ELR (cell line): ENCODE measurements at regions not wholly inside any gene's neighbourhood (a gene's known extent, or its start where the extent isn't known, plus 50 kb on each side); places are given as distances from the start of the nearest gene placed in this dataset.

Experiments
- DNase-seq: peaks from one replicate; pipeline ENCODE4 v3.0.0-alpha.2; 2015; ENCODE audit warnings: low read depth

GRCh38 chr4:26020083-26020668 is 106.2 kb downstream of the SMIM20 start:
- DNase-seq, result peak; percentile 52

DNA sequence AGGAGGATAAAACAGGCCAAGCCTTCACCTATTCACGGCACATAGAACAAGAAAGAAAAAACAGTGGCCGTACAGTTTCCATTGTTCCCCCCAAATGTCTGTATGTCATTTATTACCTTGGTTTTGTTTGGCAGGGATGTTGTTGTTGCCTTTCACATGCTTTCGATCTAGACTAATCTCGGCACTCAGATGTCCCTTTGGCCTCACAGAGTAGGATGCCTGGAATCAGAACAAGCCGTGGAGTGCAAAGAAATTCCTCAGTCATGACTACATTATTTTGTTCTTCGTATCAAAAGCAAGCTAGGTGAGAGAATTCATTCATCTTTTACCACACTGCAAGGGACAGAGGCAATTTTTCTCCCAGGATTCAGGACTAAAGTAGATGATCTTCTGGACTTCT is 106.9 kb downstream of the SMIM20 start:
- DNase-seq, result peak; percentile 47

DNA sequence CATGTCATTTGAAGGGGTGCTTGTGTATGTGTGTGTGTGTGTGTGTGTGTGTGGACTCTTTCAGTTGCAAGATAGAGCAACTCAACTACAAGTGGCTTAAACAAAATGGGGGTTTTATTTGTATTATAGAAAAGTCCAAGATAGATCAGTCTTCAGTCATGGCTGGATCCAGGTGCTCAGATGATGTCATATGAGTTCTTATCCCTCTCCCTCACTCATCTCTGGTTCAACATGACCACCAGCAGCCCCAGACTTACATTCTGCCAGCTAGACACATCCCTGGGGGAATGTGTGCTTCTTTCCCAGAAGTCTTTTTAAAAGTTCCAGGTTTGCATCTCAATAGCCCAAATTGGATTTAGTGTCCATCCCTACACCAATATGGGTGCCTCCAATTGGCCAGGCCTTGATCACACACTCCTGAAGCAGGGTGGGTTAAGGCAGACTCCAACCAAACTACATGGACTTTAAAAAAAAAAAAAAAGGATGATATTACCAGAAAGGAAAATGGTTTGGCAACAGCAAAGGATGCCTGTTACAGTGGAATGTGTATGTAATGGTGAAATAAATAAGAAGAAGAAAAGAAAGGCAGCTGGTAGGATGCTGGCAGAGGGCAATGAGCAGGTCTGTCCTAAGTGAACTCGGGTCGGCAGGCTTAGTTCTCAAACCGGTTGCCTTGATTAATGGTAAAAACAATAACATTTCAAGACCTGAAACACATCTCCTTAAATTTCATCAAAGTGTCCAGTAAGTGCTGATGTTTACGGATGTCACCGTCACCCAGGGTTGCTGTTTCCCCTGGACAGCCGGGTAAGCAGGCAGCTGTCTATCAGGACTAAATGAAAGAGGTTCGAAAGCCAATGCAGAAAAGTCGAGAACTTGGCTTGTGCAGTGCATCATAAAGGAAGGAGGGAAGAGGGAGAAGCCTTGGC is 107.7 kb downstream of the SMIM20 start:
- no peak for DNase-seq

DNA sequence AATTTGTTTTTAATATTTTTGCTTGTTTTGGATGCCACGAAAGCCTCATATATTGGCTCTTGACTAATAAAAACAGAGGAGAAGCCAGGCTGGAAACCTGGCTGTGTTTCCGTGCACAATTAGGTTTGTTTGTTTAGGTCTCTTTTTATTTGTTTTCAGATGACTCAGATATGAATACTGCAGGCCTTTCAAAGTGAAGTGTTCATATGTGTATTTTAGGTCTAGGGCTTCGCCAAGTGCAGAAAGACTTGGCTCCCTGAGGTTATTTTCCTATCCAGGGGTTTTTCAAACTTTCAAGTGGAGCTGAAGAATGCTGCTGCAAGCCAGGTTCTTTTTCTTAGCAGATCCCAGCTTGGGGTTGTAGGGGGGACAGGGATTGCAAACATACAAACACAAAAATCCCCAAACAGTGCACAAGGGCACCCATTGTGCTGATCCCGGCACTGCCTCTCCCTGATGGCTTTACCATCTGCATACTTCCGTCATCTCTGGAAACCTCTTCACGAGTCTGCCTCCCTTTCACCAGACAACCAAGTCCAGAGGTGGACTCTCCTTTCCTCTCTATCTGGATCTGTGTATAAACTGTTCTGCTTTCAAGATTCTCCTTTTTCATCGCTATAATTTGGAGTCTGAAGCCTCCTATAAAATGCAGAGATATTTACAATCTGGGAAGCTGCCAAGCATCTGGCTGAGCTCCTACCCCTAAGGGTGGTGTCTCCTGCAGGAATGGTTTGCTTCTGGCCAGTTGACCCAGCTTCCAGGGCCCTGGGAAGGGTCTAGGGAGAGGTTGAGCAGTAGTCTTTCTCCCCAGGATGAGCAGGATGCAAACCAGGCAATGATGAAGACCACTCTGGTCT is 108.6 kb downstream of the SMIM20 start:
- peak; percentile 56 for DNase-seq

- DNase-seq, result peak; percentile 24
Observed at GRCh38 chr4:26023203-26023972, 109.4 kb downstream of the SMIM20 start.

- DNase-seq, result no peak
Observed at GRCh38 chr4:26024079-26024478, 110.1 kb downstream of the SMIM20 start.

DNA sequence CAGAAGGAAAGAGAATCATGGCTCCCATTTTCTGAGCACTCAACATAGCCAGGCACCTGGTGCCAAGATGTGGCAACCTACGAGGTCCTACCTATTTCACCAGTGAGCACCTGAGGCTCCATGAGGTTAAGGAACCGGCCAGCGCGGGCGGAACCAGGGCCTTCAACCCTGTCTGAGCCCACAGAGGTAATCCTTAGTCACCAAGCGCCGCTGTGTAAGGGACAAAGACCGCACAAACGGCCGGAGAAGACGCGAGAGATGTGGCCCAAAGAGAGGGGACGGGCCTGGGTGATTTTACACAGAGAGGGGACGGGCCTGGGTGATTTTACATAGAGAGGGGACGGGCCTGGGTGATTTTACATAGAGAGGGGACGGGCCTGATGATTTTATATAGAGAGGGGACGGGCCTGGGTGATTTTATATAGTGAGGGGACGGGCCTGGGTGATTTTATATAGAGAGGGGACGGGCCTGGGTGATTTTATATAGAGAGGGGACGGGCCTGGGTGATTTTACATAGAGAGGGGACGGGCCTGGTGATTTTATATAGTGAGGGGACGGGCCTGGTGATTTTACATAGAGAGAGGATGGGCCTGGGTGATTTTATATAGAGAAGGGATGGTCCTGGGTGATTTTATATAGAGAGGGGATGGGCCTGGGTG is 114.2 kb downstream of the SMIM20 start:
- DNase-seq, result no peak

- DNase-seq, result peak; percentile 37
Observed at GRCh38 chr4:26028793-26029567, 115.0 kb downstream of the SMIM20 start.

GRCh38 chr4:26029568-26030131 is 115.6 kb downstream of the SMIM20 start:
- no peak for DNase-seq

DNA sequence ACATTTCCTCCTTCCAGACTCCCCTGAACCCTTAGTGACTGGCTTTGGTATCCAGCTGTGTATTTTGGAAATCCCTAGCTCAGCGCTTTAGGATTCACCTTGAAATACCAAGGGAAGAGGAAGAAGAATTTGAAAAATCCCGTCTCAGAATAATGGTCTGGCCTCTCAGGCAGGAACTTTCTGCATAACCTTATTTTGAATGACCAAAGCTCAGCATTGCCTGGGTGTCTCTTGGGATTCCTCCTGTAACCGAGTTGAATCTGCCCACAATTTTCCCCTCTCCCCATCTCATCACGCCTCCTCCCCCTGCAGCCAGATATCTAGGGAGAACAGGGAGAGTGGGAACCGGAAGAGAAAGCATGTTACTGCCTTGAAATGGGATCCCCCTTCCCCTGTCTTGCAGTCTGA is 116.2 kb downstream of the SMIM20 start:
- DNase-seq, result no peak

GRCh38 chr4:26030780-26031179 is 116.8 kb downstream of the SMIM20 start:
- no peak for DNase-seq

GRCh38 chr4:26031704-26032103 is 117.7 kb downstream of the SMIM20 start:
- no peak for DNase-seq

DNA sequence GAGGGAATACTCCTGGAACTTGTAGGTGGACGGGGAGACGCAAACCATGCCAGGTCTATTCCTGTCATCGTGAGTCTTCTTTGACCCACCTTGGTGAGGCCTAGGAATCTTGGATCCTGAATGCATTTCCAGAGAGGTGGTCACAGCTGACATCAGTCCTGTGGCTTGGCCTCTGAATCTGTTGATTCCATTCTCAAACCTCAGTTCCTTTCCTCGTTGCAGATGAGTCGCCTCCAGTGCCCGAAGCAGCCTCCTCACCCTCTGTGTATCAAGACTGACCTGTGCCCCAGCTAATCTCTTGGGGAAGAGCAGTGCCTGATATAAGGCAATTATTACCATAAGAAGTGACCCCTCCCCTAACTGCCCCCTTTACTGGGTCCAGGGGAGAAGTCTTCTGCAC is 118.1 kb downstream of the SMIM20 start:
- DNase-seq, result peak; percentile 72

GRCh38 chr4:26032630-26033317 is 118.8 kb downstream of the SMIM20 start:
- DNase-seq, result peak; percentile 57

DNA sequence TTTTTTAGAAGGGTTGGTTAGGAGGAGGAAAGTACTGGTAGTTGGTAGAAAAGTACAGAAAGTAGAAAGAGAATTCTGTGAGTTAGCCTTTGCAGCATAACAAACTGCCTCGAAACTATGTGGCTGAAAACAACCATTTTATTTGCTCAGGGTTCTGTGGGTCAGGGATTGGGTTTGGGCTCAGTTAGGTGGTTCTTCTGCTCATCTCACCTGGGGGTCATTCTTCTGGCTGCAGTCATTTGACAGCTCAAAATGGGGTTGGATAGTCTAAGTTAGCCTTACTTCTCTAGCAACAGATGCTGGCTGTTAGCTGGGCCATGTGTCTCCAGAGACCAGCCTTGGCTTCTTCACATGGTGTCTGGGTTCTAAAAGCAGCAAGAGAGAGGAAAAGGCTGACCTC is 119.4 kb downstream of the SMIM20 start:
- DNase-seq, result no peak

- no peak for DNase-seq
Observed at GRCh38 chr4:26034849-26035248, 120.8 kb downstream of the SMIM20 start.

DNA sequence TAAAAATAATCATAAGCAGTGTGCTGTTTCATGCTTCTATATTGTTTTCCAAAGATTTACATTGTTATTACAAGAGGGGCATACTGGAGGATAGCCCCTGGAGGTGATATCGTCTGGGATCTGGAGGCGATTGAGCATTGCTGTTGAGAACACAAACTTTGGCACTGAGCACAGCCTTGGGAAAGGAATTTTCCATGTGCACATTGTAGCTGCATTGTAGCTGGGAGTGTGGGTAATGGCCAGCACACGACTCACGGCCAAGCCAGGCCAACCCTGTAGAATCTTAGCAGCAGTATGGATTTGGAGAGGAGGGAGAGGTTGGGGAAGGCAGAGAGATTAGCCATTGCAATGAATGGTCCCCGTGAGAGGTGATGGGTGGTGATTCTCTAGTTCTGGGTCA is 121.9 kb downstream of the SMIM20 start:
- DNase-seq, result no peak

DNA sequence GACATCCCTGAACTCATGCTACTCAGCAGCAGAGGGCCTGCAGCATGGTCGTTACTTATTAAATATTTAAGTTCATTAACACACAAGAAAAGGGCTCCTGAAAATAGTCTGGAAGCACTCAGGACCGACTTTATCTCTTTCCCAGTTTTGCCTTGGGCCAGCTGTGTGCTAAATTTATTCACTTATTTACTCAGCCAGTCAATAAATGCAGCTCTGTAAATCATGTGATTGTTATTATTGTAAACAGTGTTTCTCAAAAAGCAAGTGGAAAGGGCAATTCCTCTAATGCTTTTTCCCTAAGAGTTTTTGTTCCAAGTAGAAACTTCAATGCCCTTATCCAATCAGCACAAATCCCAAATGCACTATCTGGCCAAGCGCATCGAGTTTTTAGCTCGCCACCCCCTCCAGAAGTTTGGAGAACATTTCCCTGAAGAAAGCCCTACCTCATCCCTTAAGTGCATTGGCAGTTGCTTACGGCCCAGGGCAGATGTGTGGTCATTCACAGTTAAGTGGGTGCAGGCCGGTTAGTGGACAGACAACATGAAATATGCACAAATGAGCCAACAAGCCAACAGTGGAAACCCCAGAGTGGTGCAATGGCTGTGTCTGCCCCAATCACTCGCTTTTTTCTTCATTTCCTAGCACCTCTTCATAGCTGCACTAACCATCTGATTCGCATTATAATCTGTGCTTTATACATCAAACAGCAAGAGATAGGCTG is 125.8 kb downstream of the SMIM20 start:
- DNase-seq, result no peak

DNA sequence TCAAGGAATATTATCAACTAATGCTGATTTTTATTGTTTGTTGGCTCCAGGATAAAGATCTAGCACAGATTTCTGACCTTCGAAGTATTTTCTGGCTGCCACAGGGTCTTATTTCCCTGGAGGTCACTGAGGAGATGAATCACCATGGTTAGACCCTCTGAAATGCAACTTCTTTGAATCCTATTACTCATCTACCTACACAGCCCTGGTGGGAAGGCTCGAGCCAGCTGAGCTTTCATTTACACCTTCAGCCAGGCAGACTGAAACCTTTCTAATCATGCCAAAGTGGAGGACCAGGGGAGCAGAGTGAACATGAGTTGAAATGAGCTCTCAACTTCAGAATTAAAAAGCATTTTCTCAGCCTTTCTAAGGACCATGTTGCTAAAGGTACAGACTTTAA is 130.5 kb downstream of the SMIM20 start:
- DNase-seq, result peak; percentile 31
